Testis (tissue), 2 donors: ENCODE measurements at regions not wholly inside any gene's neighbourhood (a gene's known extent, or its start where the extent isn't known, plus 50 kb on each side); places are given as distances from the start of the nearest gene placed in this dataset.

ENCODE experiments used
- DNase-seq: peaks from one replicate; pipeline ENCODE4 v3.0.0-alpha.2; 2019
- H3K27ac ChIP-seq, 2 donors: fragments of 200-600 bp; sonication (generic); one replicate each; pipeline ENCODE4 v1.5.1; 2019
- H3K27me3 ChIP-seq: fragments of 200-600 bp; sonication (generic); one replicate; pipeline ENCODE4 v1.5.1; 2019
- H3K36me3 ChIP-seq: fragments of 200-600 bp; sonication (generic); one replicate; pipeline ENCODE4 v1.5.1; 2017; ENCODE audit warnings: low read depth; ENCODE audit errors: missing control alignments
- H3K4me1 ChIP-seq: fragments of 200-600 bp; sonication (generic); one replicate; pipeline ENCODE4 v1.5.1; 2019
- H3K4me3 ChIP-seq, 2 donors: fragments of 200-600 bp; sonication (generic); one replicate each; pipeline ENCODE4 v1.5.1; 2017 to 2019
- H3K9me3 ChIP-seq: fragments of 200-600 bp; sonication (generic); one replicate; pipeline ENCODE4 v1.5.1; 2017
- POLR2A ChIP-seq: fragments of 450-650 bp; IDR thresholded peaks from one replicate; pipeline ENCODE4 v1.6.1; 2017; ENCODE audit warnings: antibody characterized with exemption, mild to moderate bottlenecking, moderate library complexity
- WGBS, 2 donors: methylation state at CpG; one replicate each; pipeline ENCODE4 v1.1.5; 2018; 5-methylcytosine and 5-hydroxymethylcytosine counted together
- intact Hi-C: fragments of 100-400 bp; cut with DNase I; formaldehyde crosslinking; loops from one replicate; pipeline ENCODE4 v1.15.1; 2023; ENCODE audit warnings: low total_unique reads
- TF ChIP-seq, protein P1 (sequence below), 3 experiments: fragments of 450-650 bp in 2 of 3; fragments of 200-600 bp in 1 of 3; sonication (generic) in 1 of 3; IDR thresholded peaks; one replicate each; pipeline ENCODE4 v1.5.1; 2016 to 2019; ENCODE audit warnings: antibody characterized with exemption in 3 of 3, mild to moderate bottlenecking in 2 of 3, moderate library complexity in 1 of 3

DNA sequence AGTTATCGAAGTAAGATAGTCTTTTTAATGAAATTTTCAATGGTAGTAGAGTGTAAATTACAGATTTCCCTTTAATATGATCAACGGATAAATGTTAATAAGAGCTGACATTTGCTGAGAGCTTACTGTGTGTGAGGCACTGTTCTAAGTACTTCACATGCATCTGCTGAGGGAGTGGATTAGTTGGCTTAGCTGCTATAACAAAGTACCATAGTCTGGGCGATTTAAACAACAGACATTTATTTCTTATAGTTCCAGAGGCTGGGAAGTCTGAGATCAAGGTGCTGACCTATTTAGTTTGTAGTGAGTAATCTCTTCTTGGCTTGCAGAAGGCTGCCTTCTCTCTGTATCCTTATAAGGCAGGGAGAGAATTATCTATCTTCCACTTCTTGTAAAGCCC, 174.3 kb downstream of the CEP135 start:
- Histone ChIP-seq H3K4me1 (no peaks in the 10 kb centered on the region), H3K36me3 (no peaks in the 10 kb centered on the region), H3K27ac (no peak overlapping the region), H3K9me3 (no peaks in the 10 kb centered on the region), H3K4me3 (no peak overlapping the region), H3K27me3 (no peaks in the 10 kb centered on the region)
- 61 to 71% methylated on average over 3 of the region's 3 CpGs for WGBS, 2 donors
- intact Hi-C loops = no loop called here
- DNase-seq = no peak
- TF ChIP-seq, protein P1, sequence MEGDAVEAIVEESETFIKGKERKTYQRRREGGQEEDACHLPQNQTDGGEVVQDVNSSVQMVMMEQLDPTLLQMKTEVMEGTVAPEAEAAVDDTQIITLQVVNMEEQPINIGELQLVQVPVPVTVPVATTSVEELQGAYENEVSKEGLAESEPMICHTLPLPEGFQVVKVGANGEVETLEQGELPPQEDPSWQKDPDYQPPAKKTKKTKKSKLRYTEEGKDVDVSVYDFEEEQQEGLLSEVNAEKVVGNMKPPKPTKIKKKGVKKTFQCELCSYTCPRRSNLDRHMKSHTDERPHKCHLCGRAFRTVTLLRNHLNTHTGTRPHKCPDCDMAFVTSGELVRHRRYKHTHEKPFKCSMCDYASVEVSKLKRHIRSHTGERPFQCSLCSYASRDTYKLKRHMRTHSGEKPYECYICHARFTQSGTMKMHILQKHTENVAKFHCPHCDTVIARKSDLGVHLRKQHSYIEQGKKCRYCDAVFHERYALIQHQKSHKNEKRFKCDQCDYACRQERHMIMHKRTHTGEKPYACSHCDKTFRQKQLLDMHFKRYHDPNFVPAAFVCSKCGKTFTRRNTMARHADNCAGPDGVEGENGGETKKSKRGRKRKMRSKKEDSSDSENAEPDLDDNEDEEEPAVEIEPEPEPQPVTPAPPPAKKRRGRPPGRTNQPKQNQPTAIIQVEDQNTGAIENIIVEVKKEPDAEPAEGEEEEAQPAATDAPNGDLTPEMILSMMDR (IDR thresholded peaks at IDR 0.05) = no peak
- no peak for TF ChIP-seq POLR2A

- Histone ChIP-seq H3K4me1 (no peaks in the 10 kb centered on the region), H3K4me3 (no peak overlapping the region), H3K36me3 (no peaks in the 10 kb centered on the region), H3K27me3 (no peaks in the 10 kb centered on the region), H3K27ac (no peak overlapping the region), H3K9me3 (no peaks in the 10 kb centered on the region)
- 76 to 92% methylated on average over 2 of the region's 2 CpGs for WGBS, 2 donors
- intact Hi-C loops = no loop called here
- no peak for DNase-seq
- TF ChIP-seq, protein P1 (IDR thresholded peaks at IDR 0.05) = no peak
- no peak for TF ChIP-seq POLR2A
Observed at GRCh38 chr4:56118845-56119244, 170.1 kb downstream of the CEP135 start.

- Histone ChIP-seq H3K27me3 (no peaks in the 10 kb centered on the region), H3K4me3 (no peak overlapping the region), H3K27ac (no peak overlapping the region), H3K4me1 (peaks cover 4% of the 10 kb centered on the region), H3K9me3 (no peaks in the 10 kb centered on the region), H3K36me3 (no peaks in the 10 kb centered on the region)
- intact Hi-C loops = no loop called here
- TF ChIP-seq POLR2A = no peak
- TF ChIP-seq, protein P1 (IDR thresholded peaks at IDR 0.05) = no peak
- 83 to 84% methylated on average over 5 of the region's 5 CpGs for WGBS, 2 donors
- DNase-seq = no peak
Observed at GRCh38 chr4:56118055-56118454, 169.3 kb downstream of the CEP135 start.

DNA sequence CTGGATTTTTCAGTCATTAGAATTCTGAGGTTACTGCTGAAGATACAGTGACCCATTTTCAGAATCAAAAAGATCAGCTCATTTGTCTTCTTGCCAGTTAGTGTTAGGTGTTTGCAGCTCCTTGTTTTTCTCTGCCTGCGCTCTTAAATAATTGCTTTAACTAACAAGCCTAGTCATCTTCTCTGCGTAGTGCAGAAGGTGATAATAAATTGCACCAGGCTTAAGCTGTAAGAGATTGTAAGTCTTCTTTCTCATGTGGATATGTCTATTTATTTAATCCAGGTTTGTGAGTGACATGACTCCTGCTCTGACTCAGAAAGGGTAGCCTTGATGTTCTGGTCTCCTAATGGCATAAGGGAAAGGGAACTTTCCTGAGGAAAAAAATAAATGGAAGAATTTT, 167.2 kb downstream of the CEP135 start:
- WGBS, 2 donors = 29 to 42% methylated on average over 2 of the region's 2 CpGs
- Histone ChIP-seq H3K27me3 (no peaks in the 10 kb centered on the region), H3K9me3 (no peaks in the 10 kb centered on the region), H3K4me1 (peaks cover 4% of the 10 kb centered on the region), H3K4me3 (no peak overlapping the region), H3K27ac (no peak overlapping the region), H3K36me3 (no peaks in the 10 kb centered on the region)
- TF ChIP-seq, protein P1 (IDR thresholded peaks at IDR 0.05) = no peak
- no peak for TF ChIP-seq POLR2A
- no peak for DNase-seq
- intact Hi-C loops = no loop called here

- no peak for DNase-seq
- H3K9me3 ChIP-seq = no peaks in the 10 kb centered on the region
- 69 to 83% methylated on average over 4 of the region's 4 CpGs for WGBS, 2 donors
- intact Hi-C loops = no loop called here
- no peaks in the 10 kb centered on the region for H3K27me3 ChIP-seq
- no peaks in the 10 kb centered on the region for H3K36me3 ChIP-seq
- H3K27ac ChIP-seq = no peak overlapping the region
- no peak overlapping the region for H3K4me3 ChIP-seq
- H3K4me1 ChIP-seq = peaks cover 12% of the 10 kb centered on the region
- TF ChIP-seq, protein P1 (IDR thresholded peaks at IDR 0.05) = no peak
- TF ChIP-seq POLR2A = no peak
Observed at GRCh38 chr4:56112377-56112776, 163.6 kb downstream of the CEP135 start.
